ENCODE measurements at regions not wholly inside any gene's neighbourhood (a gene's known extent, or its start where the extent isn't known, plus 50 kb on each side); places are given as distances from the start of the nearest gene placed in this dataset.

- no peak for DNase-seq
Observed at GRCh38 chr5:8870349-8870958, 675.4 kb downstream of the SEMA5A start.

- no peak for DNase-seq
Observed at GRCh38 chr5:8870959-8871355, 674.9 kb downstream of the SEMA5A start.

- DNase-seq = no peak
Observed at GRCh38 chr5:8871446-8871845, 674.4 kb downstream of the SEMA5A start.

- no peak for DNase-seq
Observed at GRCh38 chr5:8875722-8876121, 670.2 kb downstream of the SEMA5A start.

DNA sequence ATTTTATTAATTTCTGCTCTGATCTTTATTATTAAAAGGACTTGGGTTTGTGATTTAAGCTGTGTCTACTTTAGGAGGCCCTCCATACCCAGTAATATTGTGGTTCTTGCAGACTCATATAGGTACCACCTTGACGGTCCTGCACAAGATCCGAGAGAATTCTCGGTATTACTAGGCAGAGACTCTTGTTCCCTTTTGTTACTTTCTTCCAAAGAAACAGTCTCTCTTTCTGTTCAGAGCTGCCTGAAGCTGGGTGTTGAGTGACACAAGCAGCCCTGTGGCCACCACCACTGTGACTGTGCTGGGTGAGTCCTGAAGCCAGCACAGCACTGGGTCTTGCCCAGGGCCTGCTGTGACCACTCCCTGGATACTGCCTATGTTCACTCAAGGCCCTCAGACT, 666.6 kb downstream of the SEMA5A start:
- no peak for DNase-seq

- no peak for DNase-seq
Observed at GRCh38 chr5:8884029-8884428, 661.8 kb downstream of the SEMA5A start.

- no peak for DNase-seq
Observed at GRCh38 chr5:8892926-8893325, 652.9 kb downstream of the SEMA5A start.

GRCh38 chr5:8894031-8894430, 651.8 kb downstream of the SEMA5A start:
- DNase-seq = no peak

GRCh38 chr5:8895062-8895461, 650.8 kb downstream of the SEMA5A start:
- DNase-seq = no peak

GRCh38 chr5:8895599-8895998, 650.3 kb downstream of the SEMA5A start:
- DNase-seq = no peak

- no peak for DNase-seq
Observed at GRCh38 chr5:8897316-8897715, 648.6 kb downstream of the SEMA5A start.

GRCh38 chr5:8905021-8905420, 640.9 kb downstream of the SEMA5A start:
- no peak for DNase-seq

DNA sequence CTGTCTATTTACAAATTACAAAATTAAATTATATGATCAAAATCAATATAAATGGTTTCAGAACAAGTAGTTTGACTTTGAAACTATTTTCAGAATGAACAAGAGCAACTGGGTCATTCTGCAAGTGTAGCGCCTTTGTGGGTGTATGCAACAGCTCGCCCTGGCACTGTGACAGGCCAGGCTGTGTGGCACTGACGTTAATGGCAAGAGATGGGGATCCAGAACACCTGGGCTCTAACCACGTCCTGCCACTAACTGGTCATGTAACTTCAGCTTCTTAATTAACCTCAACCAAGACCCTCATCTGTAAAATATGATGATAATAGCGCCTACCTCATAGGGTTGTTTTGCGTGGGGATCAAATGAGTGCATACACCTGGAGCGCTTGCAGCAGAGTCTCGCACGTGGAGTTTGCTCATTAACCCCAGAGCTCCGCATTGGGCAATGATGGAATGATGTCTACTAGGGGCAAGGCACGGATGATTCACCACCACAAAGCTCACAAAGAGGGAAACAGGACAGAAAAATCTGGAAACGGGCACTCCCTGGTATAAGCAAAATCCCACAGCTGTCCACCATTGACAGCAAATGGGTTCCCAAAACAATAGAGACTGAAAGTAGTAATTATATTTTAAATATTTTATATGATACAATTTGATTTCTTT, 639.4 kb downstream of the SEMA5A start:
- DNase-seq = no peak

DNA sequence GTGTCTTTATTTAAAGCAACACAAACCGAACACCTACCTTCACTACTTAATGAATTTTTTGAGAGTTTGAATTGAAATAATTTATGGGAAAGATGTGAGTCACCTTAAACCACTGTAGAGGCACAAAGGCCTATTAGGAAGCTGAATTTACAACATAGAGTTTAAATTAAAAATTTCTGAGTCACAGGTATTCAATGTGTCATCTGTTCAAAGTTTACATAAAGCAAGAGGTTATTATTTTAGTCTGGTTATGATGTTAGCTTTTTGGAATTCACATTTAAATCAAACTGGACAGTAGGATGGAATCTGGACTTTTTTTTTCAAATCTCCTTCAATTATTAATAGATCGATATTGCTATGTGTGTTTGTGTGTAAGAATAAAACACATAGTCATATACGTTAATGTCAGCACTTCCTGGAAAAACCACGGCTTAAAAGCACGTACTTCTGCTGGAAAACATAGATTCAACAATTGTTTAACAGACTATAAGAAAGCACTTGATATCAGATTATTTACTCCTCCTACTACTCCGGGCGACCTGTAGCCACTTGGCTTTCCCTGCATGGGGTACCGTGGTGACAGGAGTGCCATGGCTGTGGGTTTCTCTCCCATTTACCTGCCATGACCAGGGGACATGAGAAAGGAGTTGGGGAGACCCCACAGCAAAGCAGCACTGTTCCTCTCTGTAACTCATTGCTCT, 638.6 kb downstream of the SEMA5A start:
- no peak for DNase-seq

GRCh38 chr5:8908055-8908683, 637.7 kb downstream of the SEMA5A start:
- DNase-seq = no peak

DNA sequence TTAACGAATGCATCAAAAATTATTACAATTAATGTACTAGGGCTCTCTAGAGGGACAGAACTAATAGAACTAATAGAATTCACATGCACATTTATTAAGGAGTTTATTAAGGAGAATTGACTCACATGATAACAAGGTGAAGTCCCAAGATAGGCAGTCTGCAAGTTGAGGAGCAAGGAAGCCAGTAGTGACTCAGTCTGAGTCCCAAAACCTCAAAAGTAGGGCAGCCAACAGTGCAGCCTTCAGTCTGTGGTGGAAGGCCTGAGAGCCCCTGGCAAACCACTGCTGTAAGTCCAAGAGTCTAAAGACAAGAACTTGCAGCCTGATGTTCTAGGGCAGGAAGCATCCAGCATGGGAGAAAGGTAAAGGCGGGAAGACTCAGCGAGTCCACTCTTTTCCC, 633.8 kb downstream of the SEMA5A start:
- DNase-seq = no peak

- no peak for DNase-seq
Observed at GRCh38 chr5:8913522-8913921, 632.4 kb downstream of the SEMA5A start.

GRCh38 chr5:8919096-8919495, 626.8 kb downstream of the SEMA5A start:
- no peak for DNase-seq

DNA sequence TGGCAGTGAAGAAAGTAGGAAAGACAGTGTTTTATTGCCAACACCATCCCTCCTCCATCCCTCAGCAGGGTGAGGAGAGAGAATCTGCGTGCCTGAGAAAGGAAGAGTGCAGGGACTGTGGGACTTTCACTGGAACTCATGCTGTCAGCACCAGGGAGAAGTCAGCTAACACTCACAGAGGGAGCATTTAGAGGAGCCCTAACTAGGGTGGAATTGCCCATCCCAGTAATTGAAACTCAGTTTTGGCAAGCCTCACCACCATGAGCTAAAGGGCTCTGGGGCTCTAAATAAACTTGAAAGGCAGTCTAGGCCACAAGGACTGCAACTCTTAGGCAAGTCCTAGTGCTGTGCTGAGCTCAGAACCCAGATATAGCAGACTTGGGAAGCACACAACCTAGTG, 622.3 kb downstream of the SEMA5A start:
- DNase-seq = no peak

- DNase-seq = no peak
Observed at GRCh38 chr5:8924054-8924793, 621.7 kb downstream of the SEMA5A start.

- no peak for DNase-seq
Observed at GRCh38 chr5:8930021-8930420, 615.9 kb downstream of the SEMA5A start.

- DNase-seq = no peak
Observed at GRCh38 chr5:8934455-8934854, 611.4 kb downstream of the SEMA5A start.

- DNase-seq = no peak
Observed at GRCh38 chr5:8940934-8941333, 604.9 kb downstream of the SEMA5A start.

Data from NCI-H2029 treated with DMSO at 0.1 percent for 48 hours (cell line).